ENCODE measurements at regions not wholly inside any gene's neighbourhood (a gene's known extent, or its start where the extent isn't known, plus 50 kb on each side); places are given as distances from the start of the nearest gene placed in this dataset.

- no peaks in the 10 kb centered on the region for H3K27me3 ChIP-seq (ENCODE audit: control insufficient read depth, insufficient read depth, low read length, poor library complexity, severe bottlenecking)
- WGBS, 2 experiments: no CpG with 5 or more reads among the region's 3 CpGs
- H3K4me3 ChIP-seq (ENCODE audit: insufficient read depth, low read depth, low read length): no peak overlapping the region
- no peak overlapping the region for H3K27ac ChIP-seq (ENCODE audit: insufficient read depth, low read depth, low read length, poor library complexity, severe bottlenecking)
- H3K36me3 ChIP-seq (ENCODE audit: control insufficient read depth, insufficient read depth, low read length): no peaks in the 10 kb centered on the region
- no peaks in the 10 kb centered on the region for H3K9me3 ChIP-seq (ENCODE audit: control insufficient read depth, low read length)
- H3K4me1 ChIP-seq (ENCODE audit: control insufficient read depth, insufficient read depth, low read length): no peaks in the 10 kb centered on the region
These were observed 942.7 kb upstream of the NDST4 start for GRCh38 chr4:116055857-116056827.

GRCh38 chr4:116027311-116027710 lies 913.9 kb upstream of the NDST4 start:
- 95 to 100% methylated on average over 2 of the region's 2 CpGs for WGBS, 2 experiments
- no peak overlapping the region for H3K27ac ChIP-seq (ENCODE audit: insufficient read depth, low read depth, low read length, poor library complexity, severe bottlenecking)

GRCh38 chr4:116024954-116025708 lies 911.7 kb upstream of the NDST4 start:
- Histone ChIP-seq H3K36me3 (ENCODE audit: control insufficient read depth, insufficient read depth, low read length) (no peaks in the 10 kb centered on the region), H3K27ac (ENCODE audit: insufficient read depth, low read depth, low read length, poor library complexity, severe bottlenecking) (no peak overlapping the region), H3K4me3 (ENCODE audit: insufficient read depth, low read depth, low read length) (no peak overlapping the region), H3K4me1 (ENCODE audit: control insufficient read depth, insufficient read depth, low read length) (no peaks in the 10 kb centered on the region), H3K27me3 (ENCODE audit: control insufficient read depth, insufficient read depth, low read length, poor library complexity, severe bottlenecking) (no peaks in the 10 kb centered on the region), H3K9me3 (ENCODE audit: control insufficient read depth, low read length) (no peaks in the 10 kb centered on the region)
- WGBS, 2 experiments: 80 to 100% methylated on average over 1 of the region's 1 CpG

More at GRCh38 chr4:116027311-116027710, 913.9 kb upstream of the NDST4 start:
- H3K9me3 ChIP-seq (ENCODE audit: control insufficient read depth, low read length): no peaks in the 10 kb centered on the region
- H3K4me3 ChIP-seq (ENCODE audit: insufficient read depth, low read depth, low read length): no peak overlapping the region
- no peaks in the 10 kb centered on the region for H3K36me3 ChIP-seq (ENCODE audit: control insufficient read depth, insufficient read depth, low read length)
- no peaks in the 10 kb centered on the region for H3K4me1 ChIP-seq (ENCODE audit: control insufficient read depth, insufficient read depth, low read length)
- no peaks in the 10 kb centered on the region for H3K27me3 ChIP-seq (ENCODE audit: control insufficient read depth, insufficient read depth, low read length, poor library complexity, severe bottlenecking)

- 73 to 90% methylated on average over 3 to 4 of the region's 5 CpGs for WGBS, 2 experiments
- Histone ChIP-seq H3K27me3 (ENCODE audit: control insufficient read depth, insufficient read depth, low read length, poor library complexity, severe bottlenecking) (no peaks in the 10 kb centered on the region), H3K36me3 (ENCODE audit: control insufficient read depth, insufficient read depth, low read length) (no peaks in the 10 kb centered on the region), H3K27ac (ENCODE audit: insufficient read depth, low read depth, low read length, poor library complexity, severe bottlenecking) (no peak overlapping the region), H3K4me3 (ENCODE audit: insufficient read depth, low read depth, low read length) (no peak overlapping the region), H3K4me1 (ENCODE audit: control insufficient read depth, insufficient read depth, low read length) (no peaks in the 10 kb centered on the region), H3K9me3 (ENCODE audit: control insufficient read depth, low read length) (peaks cover under 1% of the 10 kb centered on the region)
These were observed 909.6 kb upstream of the NDST4 start for GRCh38 chr4:116023049-116023448.

- Histone ChIP-seq H3K4me3 (ENCODE audit: insufficient read depth, low read depth, low read length) (no peak overlapping the region), H3K36me3 (ENCODE audit: control insufficient read depth, insufficient read depth, low read length) (no peaks in the 10 kb centered on the region), H3K4me1 (ENCODE audit: control insufficient read depth, insufficient read depth, low read length) (no peaks in the 10 kb centered on the region), H3K27ac (ENCODE audit: insufficient read depth, low read depth, low read length, poor library complexity, severe bottlenecking) (no peak overlapping the region), H3K9me3 (ENCODE audit: control insufficient read depth, low read length) (peaks cover 10% of the 10 kb centered on the region), H3K27me3 (ENCODE audit: control insufficient read depth, insufficient read depth, low read length, poor library complexity, severe bottlenecking) (no peaks in the 10 kb centered on the region)
- whole genome bisulfite sequencing, 2 experiments: 91% methylated on average over 4 of the region's 4 CpGs
These were observed 906.8 kb upstream of the NDST4 start for GRCh38 chr4:116020141-116020722.

- H3K27me3 ChIP-seq (ENCODE audit: control insufficient read depth, insufficient read depth, low read length, poor library complexity, severe bottlenecking): no peaks in the 10 kb centered on the region
- no peaks in the 10 kb centered on the region for H3K4me1 ChIP-seq (ENCODE audit: control insufficient read depth, insufficient read depth, low read length)
- no peak overlapping the region for H3K4me3 ChIP-seq (ENCODE audit: insufficient read depth, low read depth, low read length)
- H3K9me3 ChIP-seq (ENCODE audit: control insufficient read depth, low read length): peaks cover 10% of the 10 kb centered on the region
- no peak overlapping the region for H3K27ac ChIP-seq (ENCODE audit: insufficient read depth, low read depth, low read length, poor library complexity, severe bottlenecking)
- 94 to 96% methylated on average over 3 of the region's 3 CpGs for WGBS, 2 experiments
- no peaks in the 10 kb centered on the region for H3K36me3 ChIP-seq (ENCODE audit: control insufficient read depth, insufficient read depth, low read length)
These were observed 905.4 kb upstream of the NDST4 start for GRCh38 chr4:116018831-116019230.

GRCh38 chr4:116016201-116016600 lies 902.8 kb upstream of the NDST4 start:
- Histone ChIP-seq H3K27me3 (ENCODE audit: control insufficient read depth, insufficient read depth, low read length, poor library complexity, severe bottlenecking) (no peaks in the 10 kb centered on the region), H3K9me3 (ENCODE audit: control insufficient read depth, low read length) (peaks cover 10% of the 10 kb centered on the region), H3K36me3 (ENCODE audit: control insufficient read depth, insufficient read depth, low read length) (no peaks in the 10 kb centered on the region), H3K4me1 (ENCODE audit: control insufficient read depth, insufficient read depth, low read length) (no peaks in the 10 kb centered on the region), H3K4me3 (ENCODE audit: insufficient read depth, low read depth, low read length) (no peak overlapping the region), H3K27ac (ENCODE audit: insufficient read depth, low read depth, low read length, poor library complexity, severe bottlenecking) (no peak overlapping the region)
- WGBS, 2 experiments: 90 to 93% methylated on average over 3 of the region's 3 CpGs

- Histone ChIP-seq H3K36me3 (ENCODE audit: control insufficient read depth, insufficient read depth, low read length) (no peaks in the 10 kb centered on the region), H3K27me3 (ENCODE audit: control insufficient read depth, insufficient read depth, low read length, poor library complexity, severe bottlenecking) (no peaks in the 10 kb centered on the region), H3K4me1 (ENCODE audit: control insufficient read depth, insufficient read depth, low read length) (no peaks in the 10 kb centered on the region), H3K9me3 (ENCODE audit: control insufficient read depth, low read length) (peaks cover 10% of the 10 kb centered on the region), H3K4me3 (ENCODE audit: insufficient read depth, low read depth, low read length) (no peak overlapping the region), H3K27ac (ENCODE audit: insufficient read depth, low read depth, low read length, poor library complexity, severe bottlenecking) (no peak overlapping the region)
- 92 to 93% methylated on average over 5 of the region's 5 CpGs for WGBS, 2 experiments
These were observed 902.1 kb upstream of the NDST4 start for GRCh38 chr4:116015549-116015948.

GRCh38 chr4:116015062-116015461 lies 901.6 kb upstream of the NDST4 start:
- Histone ChIP-seq H3K4me3 (ENCODE audit: insufficient read depth, low read depth, low read length) (no peak overlapping the region), H3K4me1 (ENCODE audit: control insufficient read depth, insufficient read depth, low read length) (no peaks in the 10 kb centered on the region), H3K9me3 (ENCODE audit: control insufficient read depth, low read length) (peaks cover 10% of the 10 kb centered on the region), H3K36me3 (ENCODE audit: control insufficient read depth, insufficient read depth, low read length) (no peaks in the 10 kb centered on the region), H3K27ac (ENCODE audit: insufficient read depth, low read depth, low read length, poor library complexity, severe bottlenecking) (no peak overlapping the region), H3K27me3 (ENCODE audit: control insufficient read depth, insufficient read depth, low read length, poor library complexity, severe bottlenecking) (no peaks in the 10 kb centered on the region)
- 86 to 89% methylated on average over 1 of the region's 1 CpG for WGBS, 2 experiments

- Histone ChIP-seq H3K27me3 (ENCODE audit: control insufficient read depth, insufficient read depth, low read length, poor library complexity, severe bottlenecking) (no peaks in the 10 kb centered on the region), H3K4me1 (ENCODE audit: control insufficient read depth, insufficient read depth, low read length) (no peaks in the 10 kb centered on the region), H3K36me3 (ENCODE audit: control insufficient read depth, insufficient read depth, low read length) (no peaks in the 10 kb centered on the region), H3K27ac (ENCODE audit: insufficient read depth, low read depth, low read length, poor library complexity, severe bottlenecking) (no peak overlapping the region), H3K4me3 (ENCODE audit: insufficient read depth, low read depth, low read length) (no peak overlapping the region), H3K9me3 (ENCODE audit: control insufficient read depth, low read length) (peaks cover 5% of the 10 kb centered on the region)
- 93 to 98% methylated on average over 4 of the region's 4 CpGs for WGBS, 2 experiments
These were observed 897.5 kb upstream of the NDST4 start for GRCh38 chr4:116010923-116011322.

Data from ectodermal cell (in vitro differentiated cells).